RPMI7951 (cell line): ENCODE measurements at regions not wholly inside any gene's neighbourhood (a gene's known extent, or its start where the extent isn't known, plus 50 kb on each side); places are given as distances from the start of the nearest gene placed in this dataset.
"Not testable (repeated sequence)": the region's sequence is repeated elsewhere in the genome, so short reads cannot be mapped to it uniquely, and the experiment has no call there.

Experiments
- DNase-seq: peaks from one replicate; pipeline ENCODE4 v3.0.0-alpha.2; 2012; ENCODE audit warnings: low read depth

- DNase-seq, result no peak
Measured at GRCh38 chr7:86012971-86013370, 630.7 kb upstream of the GRM3 start.

GRCh38 chr7:86008898-86009297, 634.8 kb upstream of the GRM3 start:
- no peak for DNase-seq

- DNase-seq, result no peak
Measured at GRCh38 chr7:86006909-86007308, 636.8 kb upstream of the GRM3 start.

GRCh38 chr7:86002858-86003257, 640.9 kb upstream of the GRM3 start:
- no peak for DNase-seq

DNA sequence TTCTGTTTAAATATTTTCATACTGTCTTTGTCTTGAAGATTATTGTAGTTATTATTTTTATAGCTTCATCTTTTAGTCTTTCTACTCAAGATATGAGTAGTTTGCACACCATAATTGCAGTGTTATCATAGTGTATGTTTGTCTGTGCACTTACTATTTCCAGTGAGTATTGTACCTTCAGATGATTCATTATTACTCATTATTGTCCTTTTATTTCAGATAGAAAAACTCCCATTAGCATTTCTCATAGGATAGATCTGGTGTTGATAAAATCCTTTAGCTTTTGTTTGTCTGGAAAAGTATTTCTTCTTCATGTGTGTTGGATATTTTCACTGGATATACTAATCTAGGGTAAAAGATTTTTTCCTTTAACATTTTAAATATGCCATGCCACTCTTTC, 646.2 kb upstream of the GRM3 start:
- no peak for DNase-seq

GRCh38 chr7:85995101-85995500, 648.6 kb upstream of the GRM3 start:
- DNase-seq, result no peak

DNA sequence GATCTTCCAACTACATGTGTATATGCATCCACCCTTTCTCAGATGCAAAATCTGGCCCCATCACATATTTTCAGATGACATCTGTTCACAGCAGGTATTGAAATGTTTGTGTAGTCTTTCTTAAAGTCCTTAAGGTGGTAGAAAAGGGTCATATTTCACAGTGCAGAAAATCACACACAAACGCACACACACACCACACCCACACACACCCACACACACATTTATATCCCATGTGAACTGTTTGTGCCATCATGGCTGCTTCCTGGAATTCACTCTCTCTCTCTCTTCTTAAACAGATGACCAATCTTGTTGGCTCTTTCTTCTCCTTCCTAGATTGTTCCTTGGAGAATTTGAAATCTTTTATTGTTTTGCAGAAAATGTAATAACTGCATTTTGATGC, 663.0 kb upstream of the GRM3 start:
- no peak for DNase-seq

- DNase-seq, result no peak
Measured at GRCh38 chr7:85974176-85974575, 669.5 kb upstream of the GRM3 start.

- DNase-seq, result no peak
Measured at GRCh38 chr7:85972504-85973141, 671.1 kb upstream of the GRM3 start.

DNA sequence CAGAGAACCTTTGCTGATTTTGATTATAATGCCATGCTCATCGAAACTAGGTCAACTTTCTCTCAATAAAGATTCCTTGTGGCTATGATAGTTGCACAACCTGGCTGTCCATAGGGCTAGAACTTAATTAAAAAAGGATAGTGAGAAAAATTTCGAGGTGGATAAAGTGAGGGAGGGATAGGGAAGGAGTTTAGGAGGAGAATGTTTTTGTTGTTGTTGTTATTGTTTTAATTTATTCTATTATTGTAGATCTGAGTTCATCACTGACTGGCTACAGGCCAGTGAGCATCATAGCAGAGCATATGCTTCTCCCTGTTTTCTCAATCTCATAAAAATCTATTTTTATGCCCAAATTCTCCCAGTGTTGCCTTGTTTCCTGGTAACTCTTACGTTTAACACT, 688.7 kb upstream of the GRM3 start:
- DNase-seq, result no peak

DNA sequence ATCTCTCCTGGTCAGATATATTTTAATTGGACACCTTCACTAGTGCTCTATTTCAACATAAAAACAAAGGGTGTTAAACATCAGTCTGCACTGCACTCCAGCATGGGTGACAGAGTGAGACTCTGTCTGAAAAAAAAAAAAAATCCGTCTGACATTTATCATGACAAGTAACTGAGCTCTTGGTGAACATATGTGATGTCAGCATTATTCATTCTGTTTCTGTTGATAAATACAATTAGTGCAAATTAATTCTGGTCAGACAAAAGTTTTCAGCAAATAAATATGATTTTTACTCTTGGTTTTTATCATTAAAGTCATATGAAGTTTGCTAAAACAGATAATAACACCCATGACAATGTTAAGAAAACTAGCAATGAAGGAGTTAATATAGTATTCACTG, 692.8 kb upstream of the GRM3 start:
- no peak for DNase-seq

GRCh38 chr7:85950418-85950817, 693.3 kb upstream of the GRM3 start:
- no peak for DNase-seq

- no peak for DNase-seq
Measured at GRCh38 chr7:85947767-85948166, 695.9 kb upstream of the GRM3 start.

- DNase-seq, result no peak
Measured at GRCh38 chr7:85940798-85941197, 702.9 kb upstream of the GRM3 start.

DNA sequence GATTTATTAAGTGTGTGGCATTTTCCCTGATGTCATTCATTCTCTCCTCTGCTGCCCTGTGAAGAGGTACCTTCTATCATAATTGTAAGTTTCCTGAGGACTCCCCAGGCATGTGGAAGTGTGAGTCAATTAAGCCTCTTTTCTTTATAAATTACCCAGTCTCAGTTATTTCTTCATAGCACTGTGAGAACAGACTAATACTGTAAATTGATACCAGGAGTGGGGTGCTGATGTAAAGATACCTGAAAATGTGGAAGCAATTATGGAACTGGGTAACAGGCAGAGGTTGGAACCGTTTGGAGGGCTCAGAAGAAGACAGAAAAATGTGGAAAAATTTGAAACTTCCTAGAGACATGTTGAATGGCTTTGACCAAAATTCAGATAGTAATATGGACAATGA, 711.8 kb upstream of the GRM3 start:
- DNase-seq, result no peak

DNA sequence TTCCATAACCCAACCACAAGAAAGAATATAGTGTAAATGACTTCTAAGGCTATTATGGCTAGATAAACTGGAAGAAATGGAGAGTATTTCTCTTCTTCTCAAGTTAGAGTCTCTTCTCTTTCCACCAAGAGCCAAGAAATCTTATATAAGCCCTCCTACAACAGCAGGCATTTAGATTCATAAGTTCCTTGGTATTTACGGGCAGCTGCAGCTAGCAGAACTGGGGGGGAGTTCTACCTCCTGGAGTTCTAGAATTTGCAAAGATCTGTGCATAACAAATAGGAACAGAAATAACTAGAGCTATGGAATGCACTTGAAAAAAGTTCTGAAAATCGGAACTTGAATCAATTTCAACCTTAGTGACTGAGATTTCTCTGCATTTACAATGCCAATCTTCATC, 715.2 kb upstream of the GRM3 start:
- no peak for DNase-seq

DNA sequence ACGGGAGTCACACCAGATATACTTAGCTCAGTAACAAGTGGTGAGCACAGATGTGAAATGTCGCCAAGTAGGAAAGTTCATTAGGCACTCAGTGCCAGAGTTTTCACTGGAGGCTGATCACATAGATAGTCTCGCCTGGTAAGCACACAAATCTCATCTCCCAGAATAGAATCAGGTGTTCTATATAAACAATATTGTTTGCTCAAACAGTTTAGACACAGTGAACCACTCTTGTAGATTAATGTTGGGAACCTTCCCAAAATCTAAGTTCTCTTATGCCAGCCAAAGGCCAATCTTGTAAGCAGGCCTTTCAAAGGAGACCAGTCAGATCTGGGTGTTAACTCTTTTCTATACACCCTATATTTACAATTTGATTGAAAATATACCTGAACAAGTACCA, 716.5 kb upstream of the GRM3 start:
- DNase-seq, result no peak

GRCh38 chr7:85924062-85924461, 719.6 kb upstream of the GRM3 start:
- DNase-seq, result no peak

DNA sequence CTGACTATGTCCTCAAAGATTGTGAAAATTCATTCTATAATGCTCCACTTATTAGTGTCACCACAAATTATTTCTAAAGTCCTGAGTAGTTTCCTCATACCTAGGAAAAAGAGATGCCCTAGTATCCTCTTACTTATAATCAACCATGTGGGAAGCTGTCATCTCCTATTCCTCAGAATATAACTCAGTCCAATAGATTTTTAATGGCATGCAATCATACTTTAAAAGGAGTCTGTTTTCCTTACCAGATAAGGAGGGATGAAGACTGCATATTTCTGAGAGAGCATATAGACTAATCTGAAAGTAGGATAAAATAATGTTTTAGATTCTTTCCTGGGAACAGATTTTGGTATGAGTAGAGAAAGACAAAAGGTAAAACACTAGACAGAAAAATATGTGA, 727.7 kb upstream of the GRM3 start:
- no peak for DNase-seq

GRCh38 chr7:85914437-85914836, 727.6 kb upstream of the SEMA3D start:
- DNase-seq, result no peak

GRCh38 chr7:85908051-85908450, 721.2 kb upstream of the SEMA3D start:
- no peak for DNase-seq

DNA sequence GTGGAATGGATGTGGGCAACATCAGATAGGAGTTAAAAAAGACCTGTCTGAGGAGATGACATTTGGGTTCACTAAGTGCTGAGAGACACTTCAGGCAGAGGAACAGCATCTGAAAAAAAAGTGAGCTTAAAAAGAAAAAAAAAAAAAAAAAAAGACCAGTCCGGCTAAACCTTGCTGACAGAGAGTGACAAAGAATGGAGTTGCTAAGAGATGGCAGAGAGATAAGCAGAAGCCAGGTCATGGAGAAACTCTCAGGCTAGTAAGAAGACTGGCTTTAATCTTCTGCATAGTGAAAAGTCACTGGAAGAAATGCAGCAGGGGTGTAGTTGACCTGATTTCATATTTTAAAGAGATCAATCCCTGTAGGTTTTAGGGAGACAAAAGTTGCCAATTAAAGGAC, 711.1 kb upstream of the SEMA3D start:
- DNase-seq, result no peak

DNA sequence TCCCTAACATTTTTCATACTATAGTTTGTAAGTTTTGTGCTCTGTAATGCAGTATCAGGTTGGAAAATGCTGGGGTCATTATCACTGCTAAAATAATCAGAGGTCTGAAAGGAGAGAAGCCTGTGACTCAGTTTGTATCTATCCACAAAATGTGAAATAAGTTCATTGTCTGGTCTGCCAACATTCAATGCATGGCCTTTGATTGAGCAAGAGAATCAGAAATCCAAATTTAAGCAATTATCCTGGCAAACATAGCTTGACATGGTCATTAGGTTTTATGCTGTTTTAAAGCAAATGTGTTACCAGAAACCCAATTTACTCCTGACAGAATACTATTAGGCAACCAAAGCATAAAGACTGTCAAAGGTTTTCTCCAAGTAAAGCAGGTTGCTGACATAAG, 709.7 kb upstream of the SEMA3D start:
- DNase-seq, result no peak

- no peak for DNase-seq
Measured at GRCh38 chr7:85895835-85896234, 709.0 kb upstream of the SEMA3D start.

DNA sequence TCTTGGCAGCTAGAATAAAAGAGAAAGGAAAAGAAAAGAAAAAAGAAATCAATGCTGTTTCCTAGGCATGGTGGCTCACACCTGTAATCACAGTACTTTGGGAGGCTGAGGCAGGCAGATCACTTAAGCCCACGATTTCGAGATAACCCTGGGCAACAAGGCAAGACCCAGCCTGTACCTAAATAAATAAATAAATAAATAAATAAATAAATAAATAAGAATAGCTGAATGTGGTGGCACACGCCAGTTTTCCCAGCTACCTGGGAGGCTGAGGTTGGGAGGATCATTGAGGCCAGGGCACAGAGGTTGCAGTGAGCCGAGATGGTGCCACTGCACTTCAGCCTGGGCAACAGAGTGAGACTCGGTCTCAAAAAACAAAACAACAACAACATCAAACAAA, 705.0 kb upstream of the SEMA3D start:
- DNase-seq, result not testable (repeated sequence)
